Heart left ventricle (tissue), 16 donors: ENCODE measurements at regions not wholly inside any gene's neighbourhood (a gene's known extent, or its start where the extent isn't known, plus 50 kb on each side); places are given as distances from the start of the nearest gene placed in this dataset.

Experiments
- ATAC-seq, 4 donors: fragments of 200-7000 bp; cut with Tn5 transposase; one replicate each; pipeline ENCODE4 v1.9.1; 2020 to 2022; ENCODE audit warnings: moderate library complexity in 4 of 4, mild to moderate bottlenecking in 3 of 4, moderate number of reproducible peaks in 1 of 4
- DNase-seq, 5 donors: peaks; one replicate each; pipeline ENCODE4 v3.0.0-alpha.2; 2020
- H3K27ac ChIP-seq, 12 donors: fragments of 200-600 bp; sonication (generic) in 4 of 12; one replicate each; pipeline versions ENCODE4 v1.5.0 to v1.8.0; 2016 to 2022; ENCODE audit warnings: mild to moderate bottlenecking in 2 of 12
- H3K27me3 ChIP-seq, 9 donors: fragments of 200-600 bp; sonication (generic) in 2 of 9; one replicate each; pipeline versions ENCODE4 v1.5.1 to v1.8.0; 2016 to 2022; ENCODE audit warnings: mild to moderate bottlenecking in 3 of 9
- H3K36me3 ChIP-seq, 9 donors: fragments of 200-600 bp; sonication (generic) in 2 of 9; one replicate each; pipeline versions ENCODE4 v1.5.0 to v1.8.0; 2018 to 2022; ENCODE audit warnings: mild to moderate bottlenecking in 2 of 9
- H3K4me1 ChIP-seq, 12 donors: fragments of 200-600 bp; sonication (generic) in 4 of 12; one replicate each; pipeline versions ENCODE4 v1.5.0 to v1.8.0; 2016 to 2022; ENCODE audit warnings: mild to moderate bottlenecking in 3 of 12
- H3K4me3 ChIP-seq, 12 donors: fragments of 200-600 bp; sonication (generic) in 4 of 12; one replicate each; pipeline versions ENCODE4 v1.5.0 to v1.8.0; 2017 to 2022; ENCODE audit warnings: mild to moderate bottlenecking in 9 of 12, moderate library complexity in 4 of 12
- H3K9me3 ChIP-seq, 12 donors: fragments of 200-600 bp; sonication (generic) in 4 of 12; one replicate each; pipeline versions ENCODE4 v1.5.0 to v1.8.0; 2016 to 2022; ENCODE audit warnings: mild to moderate bottlenecking in 1 of 12
- CTCF ChIP-seq, 12 donors: fragments of 200-600 bp; sonication (generic) in 4 of 12; IDR thresholded peaks; one replicate each; pipeline versions ENCODE4 v1.5.0 to v1.8.0; 2018 to 2022; ENCODE audit warnings: antibody characterized with exemption in 12 of 12, mild to moderate bottlenecking in 5 of 12
- POLR2A ChIP-seq, 2 donors: fragments of 450-650 bp; IDR thresholded peaks; one replicate each; pipeline ENCODE4 v1.6.1; 2017; ENCODE audit warnings: antibody characterized with exemption in 2 of 2, mild to moderate bottlenecking in 2 of 2, moderate library complexity in 2 of 2
- WGBS, 4 donors: extraction: QIAGEN DNeasy Blood & Tissue Kit in 2 of 4; methylation state at CpG; one replicate each; pipeline versions ENCODE4 v1.1.5 to v1.1.7; 2013 to 2018; 5-methylcytosine and 5-hydroxymethylcytosine counted together
- intact Hi-C, 10 donors: fragments of 100-400 bp; cut with DNase I; formaldehyde crosslinking; loops; one replicate each; pipeline versions ENCODE4 v1.11.1 to v1.14.2; 2022
- donor health status: ischemic (EF 13 %, LVEDD 7.1; RV severe dilation, severe dysfunction).
- donor health status: healthy with polysubstance abuse.
- donor health status: DM: no; HTN: yes; CAD: no.
- donor health status: DM: no; HTN: no; CAD: no.
- donor health status: ischemic (EF 25% LVEDD 6.9; RV normal size, moderate dysfunction).
- donor health status: ischemic (EF 25% LVEDD 5.7; RV mildly dilated, moderate dysfunction).
- donor health status: healthy.
- donor health status: DM: yes; HTN: yes; CAD: no.
- donor health status: ischemic (EF 35%, LVEDD 5.7; RV mildly dilated, moderate dysfunction).
- donor health status: nonischemic (EF 11% LVEDD 7.7; RV severe dilation, severe dysfunction).
- donor health status: DM: yes; HTN: yes; CAD: no.
- donor health status: PGD.
- donor health status: ischemic (EF 29% LVEDD 5.4; RV normal size, mild dysfunction).
- donor health status: nonischemic (EF 23%, LVEDD 6.1; RV moderate dilation, normal function).

- no peaks in the 10 kb centered on the region for H3K9me3 ChIP-seq
- H3K27ac ChIP-seq = no peak overlapping the region
- 59 to 71% (median 64%) methylated on average over 11 to 12 of the region's 12 CpGs for WGBS, 4 donors
- TF ChIP-seq CTCF (IDR thresholded peaks at IDR 0.05) = no peak
- TF ChIP-seq POLR2A (IDR thresholded peaks at IDR 0.05) = no peak
- DNase-seq (no peak), ATAC-seq (peak in 1 of 4 donors; percentile 37)
- H3K27me3 ChIP-seq = peaks cover 0 to 3% (median 0%) of the 10 kb centered on the region in 9 donors
- no peak overlapping the region for H3K4me3 ChIP-seq
- H3K36me3 ChIP-seq = no peaks in the 10 kb centered on the region
- intact Hi-C loops = no loop called here
- H3K4me1 ChIP-seq = peaks cover 0 to 9% (median 0%) of the 10 kb centered on the region in 12 donors
Measured at GRCh38 chr5:173554038-173554955, 62.2 kb downstream of the BOD1 start.

- 82 to 85% (median 83%) methylated on average over 6 of the region's 6 CpGs for WGBS, 4 donors
- no peak for ATAC-seq
- no peak for DNase-seq
- Histone ChIP-seq H3K4me3 (no peak overlapping the region), H3K27me3 (peaks cover 0 to 3% (median 0%) of the 10 kb centered on the region in 9 donors), H3K36me3 (no peaks in the 10 kb centered on the region), H3K9me3 (no peaks in the 10 kb centered on the region), H3K4me1 (peaks cover 0 to 9% (median 0%) of the 10 kb centered on the region in 12 donors), H3K27ac (no peak overlapping the region)
- intact Hi-C loops = no loop called here
- TF ChIP-seq POLR2A (IDR thresholded peaks at IDR 0.05) = no peak
Measured at GRCh38 chr5:173550641-173551040, 65.8 kb downstream of the BOD1 start.

- TF ChIP-seq CTCF (IDR thresholded peaks at IDR 0.05) = no peak
- TF ChIP-seq POLR2A (IDR thresholded peaks at IDR 0.05) = no peak
- H3K4me3 ChIP-seq = no peak overlapping the region
- no peak for ATAC-seq
- intact Hi-C loops = no loop called here
- no peak overlapping the region for H3K27ac ChIP-seq
- 83 to 87% (median 86%) methylated on average over 3 of the region's 3 CpGs for WGBS, 4 donors
- H3K9me3 ChIP-seq = no peaks in the 10 kb centered on the region
- no peaks in the 10 kb centered on the region for H3K27me3 ChIP-seq
- peaks cover 0 to 8% (median 0%) of the 10 kb centered on the region in 12 donors for H3K4me1 ChIP-seq
- H3K36me3 ChIP-seq = no peaks in the 10 kb centered on the region
- no peak for DNase-seq
Measured at GRCh38 chr5:173549644-173550043, 66.8 kb downstream of the BOD1 start.

- DNase-seq = no peak
- Histone ChIP-seq H3K27me3 (no peaks in the 10 kb centered on the region), H3K27ac (no peak overlapping the region), H3K9me3 (no peaks in the 10 kb centered on the region), H3K4me1 (peaks cover 0 to 3% (median 0%) of the 10 kb centered on the region in 12 donors), H3K36me3 (no peaks in the 10 kb centered on the region), H3K4me3 (no peak overlapping the region)
- ATAC-seq = no peak
- intact Hi-C loops = no loop called here
- WGBS, 4 donors = 82 to 89% (median 85%) methylated on average over 3 of the region's 3 CpGs
- TF ChIP-seq POLR2A (IDR thresholded peaks at IDR 0.05) = no peak
- no peak for TF ChIP-seq CTCF (IDR thresholded peaks at IDR 0.05)
Measured at GRCh38 chr5:173547579-173547978, 68.9 kb downstream of the BOD1 start.
